Psoas muscle (tissue), 7 donors: ENCODE measurements at regions not wholly inside any gene's neighbourhood (a gene's known extent, or its start where the extent isn't known, plus 50 kb on each side); places are given as distances from the start of the nearest gene placed in this dataset.

Source experiments
- ATAC-seq, 4 donors: fragments of 200-7000 bp; cut with Tn5 transposase; one replicate each; pipeline ENCODE4 v1.9.1; 2020; ENCODE audit warnings: moderate library complexity in 3 of 4, mild to moderate bottlenecking in 2 of 4
- DNase-seq, 2 donors: peaks; one replicate each; pipeline ENCODE4 v3.0.0-alpha.2; 2020
- H3K27ac ChIP-seq: fragments of 200-600 bp; one replicate; pipeline ENCODE4 v1.8.0; 2022
- H3K27me3 ChIP-seq, 3 donors: fragments of 200-600 bp in 1 of 3; one replicate each; pipeline versions ENCODE4 v1.6.1 to v1.8.0; 2013 to 2022; ENCODE audit warnings: low read length in 2 of 3, mild to moderate bottlenecking in 2 of 3, moderate library complexity in 1 of 3; ENCODE audit not compliant: insufficient read depth in 3 of 3
- H3K36me3 ChIP-seq, 2 donors: fragments of 200-600 bp in 1 of 2; one replicate each; pipeline versions ENCODE4 v1.6.1 to v1.8.0; 2013 to 2022; ENCODE audit warnings: low read depth in 1 of 2, mild to moderate bottlenecking in 1 of 2, moderate library complexity in 1 of 2; ENCODE audit not compliant: insufficient read depth in 1 of 2
- H3K4me1 ChIP-seq: fragments of 200-600 bp; one replicate; pipeline ENCODE4 v1.8.0; 2022
- H3K4me3 ChIP-seq: fragments of 200-600 bp; one replicate; pipeline ENCODE4 v1.8.0; 2022; ENCODE audit warnings: mild to moderate bottlenecking
- H3K9me3 ChIP-seq: fragments of 200-600 bp; one replicate; pipeline ENCODE4 v1.8.0; 2022
- CTCF ChIP-seq: fragments of 200-600 bp; IDR thresholded peaks from one replicate; pipeline ENCODE4 v1.8.0; 2022; ENCODE audit warnings: antibody characterized with exemption
- WGBS, 3 donors: extraction: QIAGEN DNeasy Blood & Tissue Kit; methylation state at CpG; one replicate each; pipeline versions ENCODE4 v1.1.6 to v1.1.7; 2013; 5-methylcytosine and 5-hydroxymethylcytosine counted together
- intact Hi-C, 2 donors: fragments of 100-400 bp; cut with DNase I; formaldehyde crosslinking; loops; one replicate each; pipeline versions ENCODE4 v1.11.0 to v1.14.2; 2022
- donor health status: healthy with polysubstance abuse.
- donor health status: DM: no; HTN: no; CAD: no; lungs with moderate emphysema.
- donor health status: Bipolar disorder and iron deficiency.
- donor health status: healthy.
- donor health status: DM: yes; HTN: yes; CAD: no.
- donor health status: DM: no; HTN: no; CAD: no.
- donor health status: DM: yes; HTN: yes; CAD: no.

GRCh38 chr9:99335280-99335679, 113.2 kb downstream of the SEC61B start:
- DNase-seq (no peak), ATAC-seq (no peak)
- Histone ChIP-seq H3K9me3 (no peaks in the 10 kb centered on the region), H3K4me1 (peaks cover 8% of the 10 kb centered on the region), H3K36me3 (no peaks in the 10 kb centered on the region), H3K27me3 (no peaks in the 10 kb centered on the region), H3K4me3 (no peak overlapping the region), H3K27ac (no peak overlapping the region)
- no peak for TF ChIP-seq CTCF
- intact Hi-C loops: no loop called here
- 80 to 81% (median 81%) methylated on average over 4 of the region's 4 CpGs for WGBS, 3 donors

- peak in 3 of 4 donors; percentile 49 to 73 (median 70) for ATAC-seq
- Histone ChIP-seq H3K27ac (no peak overlapping the region), H3K4me3 (no peak overlapping the region), H3K36me3 (no peaks in the 10 kb centered on the region), H3K4me1 (peaks cover 8% of the 10 kb centered on the region), H3K27me3 (no peaks in the 10 kb centered on the region), H3K9me3 (no peaks in the 10 kb centered on the region)
- intact Hi-C loops: no loop called here
- 25 to 46% (median 30%) methylated on average over 3 of the region's 3 CpGs for WGBS, 3 donors
- DNase-seq: no peak
- peak; percentile 16 for TF ChIP-seq CTCF
These were observed 113.9 kb downstream of the SEC61B start for GRCh38 chr9:99336005-99336404.

- DNase-seq: no peak
- intact Hi-C loops: no loop called here
- ATAC-seq: no peak
- no peaks in the 10 kb centered on the region for H3K36me3 ChIP-seq
- no peak overlapping the region for H3K4me3 ChIP-seq
- no peaks in the 10 kb centered on the region for H3K9me3 ChIP-seq
- 69 to 88% (median 74%) methylated on average over 1 of the region's 1 CpG for WGBS, 3 donors
- no peak overlapping the region for H3K27ac ChIP-seq
- TF ChIP-seq CTCF: no peak
- H3K4me1 ChIP-seq: peaks cover 8% of the 10 kb centered on the region
- no peaks in the 10 kb centered on the region for H3K27me3 ChIP-seq
These were observed 114.4 kb downstream of the SEC61B start for GRCh38 chr9:99336531-99336930.

GRCh38 chr9:99340281-99340680, 118.2 kb downstream of the SEC61B start:
- H3K36me3 ChIP-seq: no peaks in the 10 kb centered on the region
- no peak for DNase-seq
- no peaks in the 10 kb centered on the region for H3K27me3 ChIP-seq
- intact Hi-C loops: no loop called here
- H3K4me1 ChIP-seq: peaks cover 8% of the 10 kb centered on the region
- H3K9me3 ChIP-seq: no peaks in the 10 kb centered on the region
- WGBS, 3 donors: 78 to 86% (median 82%) methylated on average over 8 of the region's 8 CpGs
- no peak for TF ChIP-seq CTCF
- ATAC-seq: no peak
- H3K4me3 ChIP-seq: no peak overlapping the region
- H3K27ac ChIP-seq: no peak overlapping the region

GRCh38 chr9:99341686-99342085, 119.6 kb downstream of the SEC61B start:
- DNase-seq (no peak), ATAC-seq (no peak)
- Histone ChIP-seq H3K36me3 (no peaks in the 10 kb centered on the region), H3K27ac (no peak overlapping the region), H3K4me3 (no peak overlapping the region), H3K9me3 (no peaks in the 10 kb centered on the region), H3K4me1 (peaks cover 3% of the 10 kb centered on the region), H3K27me3 (no peaks in the 10 kb centered on the region)
- no peak for TF ChIP-seq CTCF
- 89 to 91% (median 91%) methylated on average over 5 of the region's 5 CpGs for WGBS, 3 donors
- intact Hi-C loops: no loop called here
